PC-3 (cell line): ENCODE measurements at regions not wholly inside any gene's neighbourhood (a gene's known extent, or its start where the extent isn't known, plus 50 kb on each side); places are given as distances from the start of the nearest gene placed in this dataset.

Source experiments
- CTCF ChIP-seq: fragments of 300-600 bp; sonication (generic); conservative IDR thresholded peaks from 2 replicates; pipeline ENCODE4 v1.5.1; 2017; ENCODE audit warnings: antibody characterized with exemption, low read depth, mild to moderate bottlenecking, low read length
- EZH2phosphoT487 ChIP-seq: fragments of 300-600 bp; sonication (generic); IDR thresholded peaks from 2 replicates; pipeline ENCODE4 v1.6.1; 2018; ENCODE audit warnings: mild to moderate bottlenecking, antibody characterized with exemption, low read length, borderline replicate concordance

GRCh38 chr12:130083734-130084133 is 78.5 kb upstream of the FZD10 start:
- TF ChIP-seq CTCF (no peak), EZH2phosphoT487 (no peak)
